HG02678 (cell line): ENCODE measurements at regions not wholly inside any gene's neighbourhood (a gene's known extent, or its start where the extent isn't known, plus 50 kb on each side); places are given as distances from the start of the nearest gene placed in this dataset.

Experiments used
- ATAC-seq: cut with Tn5 transposase; IDR thresholded peaks from one replicate; pipeline ENCODE4 v1.9.1; 2021; ENCODE audit warnings: mild to moderate bottlenecking, moderate library complexity; ENCODE audit not compliant: unreplicated experiment

DNA sequence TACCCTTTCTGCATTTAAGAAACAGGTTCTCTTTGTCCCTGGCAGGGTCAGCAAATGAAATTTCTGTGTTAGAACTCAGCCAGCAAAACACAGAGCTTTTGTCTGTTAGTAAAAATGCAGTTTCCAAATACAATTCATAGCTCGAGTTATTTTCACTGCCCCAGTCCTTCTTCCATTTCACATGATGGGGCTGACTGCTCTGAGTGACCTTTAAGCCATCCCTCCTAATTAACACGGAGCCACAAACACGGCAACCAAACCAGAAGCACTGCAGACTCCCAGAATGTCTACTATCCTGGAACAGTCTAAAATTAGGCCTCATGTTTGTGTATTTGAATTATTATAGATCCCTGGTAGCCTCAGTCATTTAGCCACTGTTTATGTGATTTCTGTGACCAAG lies 99.1 kb upstream of the RGS4 start:
- ATAC-seq = no peak

DNA sequence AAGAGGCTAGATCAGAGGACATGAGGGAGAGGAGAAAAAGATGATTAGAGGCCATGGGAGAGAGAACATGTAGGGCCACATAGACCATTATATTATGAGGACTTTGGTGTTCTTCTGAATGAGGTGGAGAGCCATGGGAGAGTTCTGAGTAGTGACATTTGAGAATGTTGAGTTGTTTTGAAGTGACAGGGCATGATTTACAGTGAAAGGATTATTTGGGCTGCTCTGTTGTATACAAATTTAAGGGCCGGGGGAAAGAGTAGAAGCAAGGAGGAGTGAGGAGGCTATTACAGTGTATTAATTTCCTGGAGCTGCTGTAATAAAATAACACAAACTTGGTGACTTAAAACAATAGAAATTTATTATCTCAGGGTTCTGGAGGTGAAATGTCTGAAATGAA lies 102.5 kb upstream of the RGS4 start:
- ATAC-seq = no peak

DNA sequence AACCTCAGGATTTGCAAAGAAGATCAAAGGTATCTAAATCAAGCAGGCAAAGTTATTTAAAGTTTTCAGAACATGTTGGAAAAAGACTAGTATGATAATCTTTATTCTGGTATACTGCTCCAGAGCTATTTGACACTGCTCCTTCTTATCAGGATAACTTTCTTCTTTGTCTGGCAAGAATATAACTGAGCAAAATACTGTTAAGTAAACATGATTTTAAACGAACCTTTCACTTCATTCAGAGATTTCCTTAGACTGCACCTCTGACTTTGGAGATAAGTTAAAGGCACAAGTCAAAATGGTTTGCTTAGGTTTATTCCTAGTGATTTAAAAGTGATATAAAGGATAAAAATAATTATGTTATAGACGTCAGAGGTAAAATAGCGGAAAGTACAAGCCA lies 103.9 kb upstream of the CCDC190 start:
- ATAC-seq = no peak

DNA sequence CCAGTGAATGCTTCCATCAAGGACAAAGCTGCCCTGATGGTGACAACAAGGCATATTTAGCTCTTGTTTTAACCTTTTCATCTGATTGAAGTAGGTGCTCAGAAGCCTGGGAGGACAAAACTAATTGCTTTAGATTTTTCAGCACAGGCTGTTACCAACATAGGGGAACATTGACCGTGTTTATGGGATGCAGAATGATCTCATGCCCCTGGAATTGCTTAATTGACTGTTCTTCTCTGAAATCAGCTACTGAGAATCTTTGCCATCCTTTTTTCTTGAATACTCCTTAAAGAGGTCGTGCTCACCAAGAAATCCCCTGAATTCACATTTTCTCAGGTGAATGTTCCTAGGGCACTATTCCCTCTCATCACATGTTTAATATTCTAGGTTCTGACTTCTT lies 95.9 kb upstream of the CCDC190 start:
- no peak for ATAC-seq

DNA sequence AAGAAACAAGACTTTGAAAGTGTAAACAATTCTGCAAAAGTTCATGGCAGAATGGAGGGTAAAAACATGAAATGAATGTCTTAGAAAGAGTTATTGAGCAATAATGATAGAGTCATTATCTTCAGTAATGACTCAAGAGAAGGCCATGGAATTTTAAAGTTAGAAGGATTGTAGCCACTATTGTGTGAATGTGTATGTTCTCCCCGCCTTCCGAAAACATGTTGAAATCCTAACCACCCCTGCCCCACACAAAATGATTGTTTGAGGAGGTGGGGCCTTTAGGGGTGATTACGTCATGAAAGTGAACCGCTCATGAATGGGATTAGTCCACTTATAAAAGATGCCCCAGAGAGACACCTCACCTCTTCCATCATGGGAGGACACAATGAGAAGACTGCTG lies 93.8 kb upstream of the CCDC190 start:
- no peak for ATAC-seq

DNA sequence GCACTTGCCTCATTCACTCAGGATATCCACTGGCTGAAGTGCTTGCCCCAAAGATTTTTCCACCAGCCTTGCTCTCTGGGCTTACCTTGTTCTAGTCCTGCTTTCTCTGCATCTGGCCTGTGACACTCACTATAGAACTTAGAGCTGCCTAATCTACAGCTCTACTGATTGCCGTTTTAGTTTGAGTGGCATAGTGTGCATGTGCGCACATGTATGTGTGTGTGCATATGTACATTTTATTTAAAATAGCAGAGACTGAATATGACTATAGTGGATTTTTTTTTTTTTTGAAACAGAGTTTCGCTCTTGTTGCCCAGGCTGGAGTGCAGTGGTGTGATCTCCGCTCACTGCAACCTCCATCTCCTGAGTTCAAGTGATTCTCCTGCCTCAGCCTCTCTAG lies 92.0 kb upstream of the CCDC190 start:
- no peak for ATAC-seq

DNA sequence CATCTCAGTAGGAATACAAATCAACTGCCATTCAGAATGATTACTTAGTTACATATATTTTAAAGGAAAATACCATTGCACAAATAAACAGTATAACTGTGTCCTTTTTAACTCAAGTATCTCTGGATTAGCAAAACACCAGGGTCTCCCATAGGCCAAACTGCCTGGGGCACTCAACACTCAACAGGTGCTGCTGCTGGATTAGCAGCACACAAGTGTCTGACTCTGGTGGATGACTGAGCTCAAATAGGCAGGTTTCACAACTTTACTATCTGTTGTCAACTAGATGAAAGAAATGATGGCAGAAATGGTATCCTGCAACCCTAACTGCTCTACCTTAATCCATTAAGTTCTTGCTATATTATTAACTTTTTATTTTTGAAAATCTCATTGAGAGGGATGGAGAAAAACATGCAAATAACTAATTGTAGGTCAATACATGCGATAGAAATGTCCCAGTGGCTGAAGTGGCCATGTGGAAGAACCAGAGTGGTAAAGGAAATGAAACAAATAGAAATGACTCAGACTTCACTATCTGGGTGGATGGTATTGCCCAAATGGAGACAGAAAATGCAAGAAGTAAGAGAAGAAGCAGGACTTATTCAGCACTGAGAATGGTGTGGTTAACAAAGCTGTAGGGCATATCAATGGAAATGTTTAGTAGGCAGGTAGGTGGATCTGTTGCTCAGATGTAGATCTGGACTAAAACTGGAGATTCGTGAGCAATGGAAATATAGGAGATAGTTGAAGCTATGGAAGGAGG lies 90.8 kb upstream of the CCDC190 start:
- ATAC-seq = peak; percentile 93

DNA sequence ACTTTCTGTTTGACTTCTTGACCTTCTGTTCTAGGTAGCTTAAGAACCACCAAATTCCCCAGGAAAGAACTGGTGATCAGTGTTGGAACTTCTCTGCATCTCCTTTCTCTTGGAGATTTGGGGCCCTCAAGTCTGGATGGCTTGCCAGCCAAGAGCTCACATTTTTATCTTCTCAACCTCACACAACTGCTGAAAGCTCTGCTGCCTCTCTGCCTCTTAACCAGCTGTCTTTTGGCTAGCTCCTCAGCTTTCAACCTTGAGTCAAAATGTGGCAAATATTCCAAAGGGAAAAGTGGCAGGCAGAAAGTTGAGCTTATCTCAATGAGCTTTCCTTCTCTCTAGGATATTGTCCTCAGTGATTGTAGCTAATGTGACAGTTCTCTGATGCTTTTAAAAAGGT lies 89.2 kb upstream of the CCDC190 start:
- no peak for ATAC-seq

DNA sequence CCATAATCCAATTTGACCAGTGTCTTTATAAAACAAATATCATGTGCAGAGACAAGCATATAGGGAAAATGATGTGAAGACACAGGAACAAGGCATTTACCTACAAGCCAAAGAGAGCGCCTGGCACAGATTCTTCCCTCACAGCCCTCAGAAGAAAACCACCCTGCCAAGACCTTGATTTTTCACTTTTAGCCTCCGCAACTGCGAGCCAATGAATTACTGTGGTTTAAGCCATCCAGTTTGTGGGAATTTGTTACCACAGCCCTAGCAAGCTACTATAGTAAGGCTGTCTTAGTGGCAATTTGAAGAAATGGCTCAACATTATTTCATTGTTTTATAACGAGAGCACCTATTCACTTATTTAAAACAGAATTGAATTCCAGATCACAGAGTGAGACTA lies 85.7 kb upstream of the CCDC190 start:
- ATAC-seq = no peak

DNA sequence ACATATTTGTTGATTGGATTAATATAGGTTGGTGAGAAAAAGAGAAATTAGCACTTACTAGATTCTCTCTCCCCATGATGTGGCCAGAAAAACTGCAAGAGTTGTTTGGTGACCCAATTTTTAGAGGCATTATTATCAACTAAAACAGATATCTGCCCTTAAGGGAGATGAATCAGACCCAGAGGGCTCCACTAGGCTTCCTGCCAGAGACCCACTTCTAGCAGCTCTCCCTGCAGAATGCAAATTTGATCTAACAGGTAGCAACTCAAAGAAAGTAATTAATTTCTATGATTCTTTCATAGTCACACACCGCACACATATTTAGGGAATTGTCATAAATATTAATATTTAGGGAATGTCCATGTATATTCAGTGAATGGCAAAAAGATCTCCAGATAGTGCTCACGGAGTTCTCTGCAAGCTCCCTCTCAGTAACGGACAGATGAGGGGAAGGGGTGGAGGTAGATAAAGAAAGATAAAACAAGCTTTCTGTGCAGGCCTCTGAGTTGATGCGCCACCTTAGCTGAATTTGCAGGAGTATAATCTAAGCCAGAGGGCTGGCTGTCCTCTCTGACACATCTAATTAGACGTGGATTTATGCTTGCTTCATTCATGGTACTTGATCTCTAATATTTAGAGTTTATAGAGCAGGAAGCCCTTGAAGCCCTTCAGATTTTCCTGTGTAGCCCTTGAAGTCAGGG lies 84.1 kb upstream of the CCDC190 start:
- ATAC-seq = no peak

DNA sequence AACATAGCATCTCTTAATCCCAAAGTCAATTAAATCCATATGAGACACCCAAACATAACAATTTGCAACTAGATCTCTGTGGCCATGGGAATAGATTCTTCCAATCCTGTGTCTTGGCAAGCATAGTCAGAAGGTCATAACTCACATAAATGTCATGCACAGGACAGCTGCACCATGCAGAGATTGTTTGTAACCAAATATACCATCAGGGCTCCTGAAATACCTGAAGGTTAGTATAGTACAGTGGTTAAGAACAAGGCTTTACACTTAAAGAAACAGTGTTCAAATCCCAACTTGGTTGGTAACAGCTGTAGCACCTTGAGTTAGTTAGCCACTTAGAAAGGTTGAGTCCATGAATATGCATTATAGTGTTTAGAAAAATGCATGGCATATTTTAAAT lies 82.6 kb upstream of the CCDC190 start:
- ATAC-seq = no peak

DNA sequence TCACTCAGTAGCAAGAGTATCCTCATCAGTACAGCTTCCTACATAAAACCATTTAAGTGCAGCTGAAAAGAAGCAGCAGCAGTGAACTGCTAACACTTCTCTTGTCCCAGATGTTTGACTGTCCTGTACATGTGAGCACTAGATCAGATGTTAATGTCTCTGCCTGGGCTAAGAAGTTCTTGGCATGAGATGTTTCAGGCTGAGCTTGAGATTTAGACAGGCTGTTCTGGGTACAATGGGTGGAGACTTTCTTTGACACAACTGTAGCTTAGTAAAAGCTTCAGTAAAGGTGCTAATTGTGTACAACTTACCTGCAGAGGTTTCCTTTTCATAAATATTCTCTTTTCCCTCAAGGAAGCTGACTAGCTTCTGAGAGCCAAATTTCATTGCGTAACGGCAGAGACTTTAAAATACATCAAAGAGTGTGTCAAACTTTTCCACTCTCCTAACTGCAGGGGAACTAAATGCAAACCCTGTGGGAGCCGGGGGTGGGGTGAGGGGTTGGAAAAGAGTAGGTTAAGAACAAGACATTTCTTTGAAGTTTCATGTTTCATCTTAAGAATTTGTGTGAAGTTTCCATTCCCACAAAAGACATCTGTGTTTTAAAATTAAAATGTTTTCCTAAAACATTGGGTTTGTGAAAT lies 82.1 kb upstream of the CCDC190 start:
- ATAC-seq = no peak

DNA sequence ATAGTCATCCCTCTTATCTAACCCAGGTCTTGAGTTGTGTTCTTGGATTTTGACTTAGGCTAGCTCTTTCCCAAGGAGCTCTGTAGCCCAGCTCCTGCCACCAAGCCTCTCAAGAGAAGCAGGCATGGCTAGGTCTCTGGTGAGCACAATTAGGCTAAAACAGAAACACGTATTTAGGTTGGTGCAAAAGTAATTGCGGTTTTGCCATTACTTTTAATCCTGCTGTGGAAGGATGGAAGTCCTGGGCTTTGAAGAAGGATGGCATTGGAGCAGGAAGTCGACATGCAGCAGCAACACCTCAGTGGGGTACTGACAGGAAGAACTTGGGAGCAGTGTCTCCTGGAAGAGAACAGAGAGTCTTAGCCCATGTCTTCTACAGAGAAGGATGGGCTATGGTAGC lies 80.0 kb upstream of the CCDC190 start:
- ATAC-seq = no peak

DNA sequence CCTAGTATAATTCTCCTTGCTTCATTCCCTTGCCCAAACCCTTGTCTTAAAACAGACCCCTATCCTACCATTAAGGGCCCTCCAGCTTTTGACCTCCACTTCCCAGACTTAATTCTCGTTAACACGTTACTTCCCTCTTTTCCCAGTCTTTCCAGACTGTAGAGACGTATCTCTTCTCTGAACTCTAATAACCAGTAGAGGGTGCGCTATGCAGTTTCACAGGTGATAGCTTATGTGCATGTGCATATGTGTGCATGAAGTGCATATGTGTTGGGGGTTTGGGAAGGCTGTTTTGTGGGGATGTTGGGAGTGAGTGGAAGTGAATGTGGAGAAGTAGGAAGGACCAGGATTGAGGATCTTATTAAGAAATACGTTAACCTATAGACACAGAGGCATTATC lies 78.1 kb upstream of the CCDC190 start:
- ATAC-seq = no peak

DNA sequence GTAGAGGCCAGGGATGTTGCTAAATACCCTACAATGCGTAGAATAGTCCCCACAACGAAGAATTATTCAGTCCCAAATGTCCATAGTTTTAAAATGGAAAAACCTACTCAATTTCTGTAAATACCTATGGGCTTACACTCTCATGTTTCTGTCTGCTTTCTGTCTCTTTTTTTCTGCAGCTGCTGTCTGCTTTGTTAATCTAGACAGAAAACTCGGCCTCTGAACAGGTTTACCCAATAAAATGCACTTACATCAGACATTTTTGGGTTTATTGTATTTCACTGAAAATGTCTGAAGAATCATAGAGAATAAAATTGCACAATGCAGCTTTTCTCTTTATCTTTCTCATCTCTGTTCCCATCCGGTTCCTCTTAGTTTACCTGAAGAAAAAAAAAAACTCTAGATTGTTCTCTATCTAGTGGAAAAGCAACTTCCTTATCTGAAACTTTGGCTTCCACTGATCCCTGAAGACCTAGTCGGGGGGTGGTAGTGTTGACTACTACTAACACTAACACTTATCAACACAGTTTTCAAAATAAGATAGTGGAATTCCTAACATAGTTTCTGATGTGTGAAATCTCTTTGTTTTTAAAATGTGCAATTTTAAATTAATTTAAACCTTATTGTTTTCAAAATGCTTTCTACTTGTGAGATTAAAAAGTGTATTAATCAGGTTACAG lies 76.9 kb upstream of the CCDC190 start:
- no peak for ATAC-seq

DNA sequence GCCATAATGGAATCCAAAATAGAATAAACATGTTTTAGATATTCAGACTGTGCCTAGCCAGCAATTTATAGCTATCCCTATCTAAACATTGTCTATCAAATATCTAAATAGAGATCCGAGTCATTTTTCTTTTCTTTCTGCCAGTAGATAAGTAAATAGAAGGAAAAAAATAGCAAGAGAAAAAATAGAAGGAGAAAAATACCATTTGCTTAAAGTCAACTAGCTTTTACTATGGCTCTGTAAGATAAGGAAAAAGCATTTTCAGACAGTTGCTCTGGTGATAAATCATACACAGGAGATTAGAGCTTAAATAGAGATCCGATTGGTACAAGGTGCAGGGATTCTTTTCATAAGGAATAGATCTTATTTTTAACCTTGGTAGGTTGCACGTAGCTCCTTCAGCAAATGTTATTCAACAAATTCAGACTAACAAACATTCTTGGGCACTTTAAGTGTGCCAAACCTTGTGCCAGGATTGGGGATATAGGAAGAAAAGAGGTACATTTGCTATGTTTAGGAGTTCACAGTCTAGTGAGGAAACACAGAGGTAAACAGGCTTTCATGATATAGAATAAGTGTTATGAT lies 70.1 kb upstream of the CCDC190 start:
- ATAC-seq = no peak

DNA sequence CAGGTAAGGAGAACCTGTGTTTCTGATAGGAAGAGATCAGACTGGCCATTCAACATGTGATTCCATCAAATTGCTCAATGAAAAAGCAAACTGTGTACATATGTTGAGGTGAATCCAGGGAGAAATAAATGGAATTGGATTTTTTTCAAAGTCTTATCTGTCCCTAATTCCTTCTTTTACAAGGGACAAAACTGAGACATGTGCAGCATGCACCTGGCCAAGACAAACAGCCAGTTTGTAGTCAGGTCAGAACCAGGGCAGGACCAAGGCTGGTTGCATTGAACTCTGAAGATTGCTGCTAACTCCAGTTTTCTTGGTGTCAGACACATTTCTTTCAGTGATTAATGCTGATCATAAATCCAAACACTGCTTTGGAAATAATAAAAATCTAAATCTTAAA lies 69.6 kb upstream of the CCDC190 start:
- ATAC-seq = no peak

DNA sequence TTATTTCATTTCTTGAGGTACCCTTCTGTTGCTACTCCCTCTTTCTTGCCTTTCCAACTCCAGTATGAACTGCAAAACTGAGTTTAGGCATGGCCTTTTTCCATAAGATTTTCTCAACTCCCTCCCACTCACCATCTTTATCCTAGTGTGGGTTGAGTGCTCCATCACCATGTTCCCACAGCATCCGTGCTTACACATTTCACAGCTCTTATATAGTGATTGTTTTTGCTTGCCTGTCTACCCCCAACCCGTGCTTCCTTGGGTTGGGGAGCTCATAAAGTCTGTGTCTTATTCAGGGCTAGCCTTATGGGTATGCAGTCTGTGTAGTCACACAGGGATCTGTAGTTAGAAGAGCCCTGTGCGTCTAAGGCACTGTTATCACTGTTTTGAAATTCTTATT lies 68.2 kb upstream of the CCDC190 start:
- ATAC-seq = no peak

DNA sequence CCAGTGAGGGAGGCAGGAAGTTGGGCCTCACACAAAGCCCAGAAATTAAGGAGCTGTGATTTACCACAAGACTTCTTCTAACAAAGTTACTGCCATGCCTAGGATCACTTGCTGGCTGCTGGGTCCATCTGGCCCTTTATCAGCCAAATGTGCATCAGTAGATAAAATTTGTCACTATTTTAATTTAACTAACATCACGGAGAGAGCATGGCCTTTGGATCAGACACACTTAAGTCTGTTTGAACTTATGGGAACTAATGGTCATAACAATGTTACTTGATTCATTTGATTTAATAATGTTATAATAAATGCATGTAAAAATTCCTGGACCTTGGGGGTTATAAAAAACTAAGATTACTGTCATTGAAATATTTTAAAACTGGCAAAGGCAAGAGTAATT lies 67.2 kb upstream of the CCDC190 start:
- ATAC-seq = no peak

DNA sequence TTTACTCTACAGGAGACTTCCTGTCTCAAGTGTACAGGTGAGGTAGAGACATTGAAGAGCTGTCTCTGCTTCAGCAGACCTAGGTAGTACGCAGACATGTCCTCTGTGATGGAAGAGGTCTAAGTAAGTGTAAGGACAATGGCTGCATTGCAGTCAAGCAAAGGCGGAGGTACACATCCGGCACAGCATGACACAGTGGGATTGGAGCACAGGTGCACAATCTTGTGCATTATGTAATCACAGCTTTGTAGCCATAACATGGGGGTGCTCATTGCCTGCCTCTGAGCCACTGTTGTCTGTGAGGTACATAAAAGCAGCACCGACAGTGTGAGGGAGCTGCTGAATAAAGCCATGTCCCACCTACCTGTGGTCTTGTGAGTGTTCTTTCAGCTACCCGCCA lies 66.4 kb upstream of the CCDC190 start:
- no peak for ATAC-seq

DNA sequence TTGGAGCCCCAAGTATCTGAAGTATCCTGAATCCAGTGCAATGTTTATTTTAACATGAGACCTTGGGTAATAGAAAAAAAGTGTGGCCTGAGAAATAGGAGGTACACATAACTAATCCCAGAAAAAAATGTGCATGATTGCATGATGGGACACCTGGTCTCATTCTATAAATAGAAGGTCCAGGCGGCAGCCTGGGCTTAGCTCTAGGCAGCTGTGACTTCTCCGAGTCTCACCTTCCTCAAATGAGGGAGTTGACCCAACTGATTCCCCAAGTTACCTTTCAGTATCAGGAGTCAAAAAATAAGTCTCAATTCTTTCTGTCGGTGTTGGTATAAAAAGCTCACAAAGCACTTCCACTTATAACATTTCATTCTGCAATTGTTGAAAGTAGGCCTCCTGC lies 65.9 kb upstream of the CCDC190 start:
- ATAC-seq = no peak
